ENCODE measurements at regions not wholly inside any gene's neighbourhood (a gene's known extent, or its start where the extent isn't known, plus 50 kb on each side); places are given as distances from the start of the nearest gene placed in this dataset.

- Mint-ChIP-seq H3K9me3 (peaks cover 0 to 7% (median 5%) of the 10 kb centered on the region in 7 donors), H3K36me3 (peaks cover 5 to 12% of the 10 kb centered on the region in 2 donors), H3K27ac (peak overlapping the region; percentile 88 to 94 (median 93)), H3K27me3 (ENCODE audit: low read depth in 3 of 3) (no peaks in the 10 kb centered on the region), H3K4me3 (peak overlapping the region; percentile 94), H3K4me1 (peaks cover 39% of the 10 kb centered on the region)
- under 1% methylated on average over 32 of the region's 36 CpGs for WGBS (ENCODE audit: insufficient coverage)
- peaks cover 0 to 3% of the 10 kb centered on the region in 2 donors for H3K9me3 ChIP-seq (replicated peaks in 1 of 2; ENCODE audit: control insufficient read depth in 1 of 2, insufficient read depth in 1 of 2, low read length in 2 of 2)
- H3K9ac ChIP-seq (ENCODE audit: insufficient read depth, low read length, poor library complexity, severe bottlenecking): peak overlapping the region; percentile 70
- H3K4me3 ChIP-seq (replicated peaks in 1 of 3; ENCODE audit: low read depth in 2 of 3, low read length in 3 of 3): peak overlapping the region; percentile 60 to 90 (median 72)
- TF ChIP-seq CTCF (IDR thresholded peaks at IDR 0.05): no peak
- H3K27me3 ChIP-seq (ENCODE audit: control insufficient read depth in 2 of 2, insufficient read depth in 2 of 2, low read length in 2 of 2): no peaks in the 10 kb centered on the region
- intact Hi-C loops (cut with micrococcal nuclease): loop anchor here (10.0 kb wide), 5 partner anchors 336 to 1196 kb away; partner anchors contain the start of genes ZNF184 (in 1 of the 2) and ZSCAN31 (in 1 of the 2)
- no peaks in the 10 kb centered on the region for H4K20me1 ChIP-seq (ENCODE audit: insufficient read depth, low read length)
- DNase-seq: peak; percentile 57 to 82 (median 67)
- peak overlapping the region; percentile 87 for H3K4me2 ChIP-seq (replicated peaks; ENCODE audit: extremely low read depth, low read length, poor library complexity, severe bottlenecking)
- H3K4me1 ChIP-seq (ENCODE audit: control insufficient read depth in 1 of 2, insufficient read depth in 2 of 2, low read length in 2 of 2): peaks cover 15 to 57% of the 10 kb centered on the region in 2 donors
- H3K27ac ChIP-seq (ENCODE audit: low read depth in 1 of 2, low read length in 2 of 2): peak overlapping the region; percentile 83 to 88
- H3K79me2 ChIP-seq (ENCODE audit: insufficient read depth, low read length): peaks cover 43% of the 10 kb centered on the region
- H3K36me3 ChIP-seq (replicated peaks in 1 of 2; ENCODE audit: control insufficient read depth in 1 of 2, insufficient read depth in 2 of 2, low read length in 2 of 2): no peaks in the 10 kb centered on the region
- peak overlapping the region; percentile 87 for H2AFZ ChIP-seq (ENCODE audit: insufficient read depth, low read depth, low read length, poor library complexity, severe bottlenecking)
These were observed 108.4 kb upstream of the PRSS16 start for GRCh38 chr6:27138837-27139755.

GRCh38 chr6:27139756-27140579 lies 107.5 kb upstream of the PRSS16 start:
- Histone ChIP-seq H3K36me3 (replicated peaks in 1 of 2; ENCODE audit: control insufficient read depth in 1 of 2, insufficient read depth in 2 of 2, low read length in 2 of 2) (no peaks in the 10 kb centered on the region), H3K27me3 (ENCODE audit: control insufficient read depth in 2 of 2, insufficient read depth in 2 of 2, low read length in 2 of 2) (no peaks in the 10 kb centered on the region), H3K4me1 (ENCODE audit: control insufficient read depth in 1 of 2, insufficient read depth in 2 of 2, low read length in 2 of 2) (peaks cover 14 to 57% of the 10 kb centered on the region in 2 donors), H4K20me1 (ENCODE audit: insufficient read depth, low read length) (no peaks in the 10 kb centered on the region), H3K4me2 (replicated peaks; ENCODE audit: extremely low read depth, low read length, poor library complexity, severe bottlenecking) (peak overlapping the region; percentile 87), H2AFZ (ENCODE audit: insufficient read depth, low read depth, low read length, poor library complexity, severe bottlenecking) (peak overlapping the region; percentile 87), H3K79me2 (ENCODE audit: insufficient read depth, low read length) (peaks cover 52% of the 10 kb centered on the region), H3K4me3 (replicated peaks in 1 of 3; ENCODE audit: low read depth in 2 of 3, low read length in 3 of 3) (peak overlapping the region; percentile 60 to 90 (median 72)), H3K9me3 (replicated peaks in 1 of 2; ENCODE audit: control insufficient read depth in 1 of 2, insufficient read depth in 1 of 2, low read length in 2 of 2) (no peaks in the 10 kb centered on the region), H3K9ac (ENCODE audit: insufficient read depth, low read length, poor library complexity, severe bottlenecking) (peak overlapping the region; percentile 70), H3K27ac (ENCODE audit: low read depth in 1 of 2, low read length in 2 of 2) (peak overlapping the region; percentile 83 to 88)
- 0% methylated on average over 11 of the region's 18 CpGs for WGBS (ENCODE audit: insufficient coverage)
- Mint-ChIP-seq H3K27ac (peak overlapping the region; percentile 86 to 94 (median 91)), H3K27me3 (ENCODE audit: low read depth in 3 of 3) (no peaks in the 10 kb centered on the region), H3K9me3 (peaks cover 0 to 3% (median 0%) of the 10 kb centered on the region in 7 donors), H3K4me3 (peak overlapping the region; percentile 94), H3K36me3 (peaks cover 5 to 12% of the 10 kb centered on the region in 2 donors), H3K4me1 (peaks cover 42% of the 10 kb centered on the region)
- DNase-seq: no peak
- intact Hi-C loops (cut with micrococcal nuclease): loop anchor here (10.0 kb wide), 6 partner anchors 335 to 1195 kb away; partner anchors contain the start of genes ABT1 (in 1 of the 2), ZNF184 (in 1 of the 2) and ZSCAN31 (in 1 of the 2)
- no peak for TF ChIP-seq CTCF (IDR thresholded peaks at IDR 0.05)
